ENCODE measurements at regions not wholly inside any gene's neighbourhood (a gene's known extent, or its start where the extent isn't known, plus 50 kb on each side); places are given as distances from the start of the nearest gene placed in this dataset.

DNA sequence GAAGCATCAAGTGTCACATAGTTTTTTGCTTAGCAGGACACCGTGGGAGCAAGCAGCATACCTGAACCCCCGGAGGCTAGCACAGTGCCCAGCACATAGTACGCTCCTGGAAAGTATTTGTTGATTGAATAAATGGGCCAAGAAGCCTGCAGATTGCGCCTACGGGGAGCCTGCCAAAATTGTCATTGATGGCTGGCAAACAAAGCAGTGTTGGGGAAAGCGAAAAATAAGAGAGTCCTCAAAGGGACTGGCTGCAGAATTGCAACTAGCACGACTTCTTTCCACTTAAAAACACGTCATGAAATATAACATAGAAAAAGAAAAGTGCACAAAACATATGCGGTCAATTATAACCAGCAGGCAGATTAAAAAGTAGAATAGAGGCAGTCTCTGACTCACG is 125.2 kb upstream of the GALNT2 start:
- Histone ChIP-seq H2BK120ac (replicated peaks; ENCODE audit: low read depth, low read length) (no peak overlapping the region), H4K91ac (replicated peaks; ENCODE audit: insufficient read length, low read length) (no peak overlapping the region), H3K9me3 (ENCODE audit: insufficient read depth in 2 of 2, low read depth in 1 of 2, low read length in 1 of 2) (no peaks in the 10 kb centered on the region), H3K9ac (replicated peaks in 1 of 4; ENCODE audit: extremely low read depth in 1 of 4, low read depth in 3 of 4, low read length in 3 of 4) (no peak overlapping the region), H3K36me3 (ENCODE audit: control insufficient read depth in 2 of 4, insufficient read depth in 4 of 4, low read length in 3 of 4) (no peaks in the 10 kb centered on the region), H2BK15ac (ENCODE audit: low read length) (no peak overlapping the region), H3K79me1 (ENCODE audit: low read depth, low read length) (no peaks in the 10 kb centered on the region), H2AK5ac (ENCODE audit: low read depth, low read length) (no peak overlapping the region), H4K20me1 (replicated peaks in 1 of 2; ENCODE audit: control insufficient read depth in 1 of 2, insufficient read depth in 2 of 2, low read length in 2 of 2) (no peaks in the 10 kb centered on the region), H3K27me3 (replicated peaks in 1 of 4; ENCODE audit: control insufficient read depth in 3 of 4, extremely low read depth in 1 of 4, insufficient read depth in 3 of 4, low read length in 3 of 4) (no peaks in the 10 kb centered on the region; a peak in 1 of 7 replicates), H3K4ac (replicated peaks; ENCODE audit: insufficient read length, low read depth, low read length) (no peak overlapping the region), H2BK5ac (ENCODE audit: low read depth, low read length) (no peak overlapping the region), H4K5ac (ENCODE audit: insufficient read length, low read depth, low read length) (no peak overlapping the region), H3K4me3 (ENCODE audit: extremely low read depth in 1 of 4, insufficient read depth in 2 of 4, low read depth in 3 of 4, low read length in 4 of 4) (no peak overlapping the region), H2BK12ac (ENCODE audit: low read depth, low read length) (no peak overlapping the region), H3K79me2 (ENCODE audit: control insufficient read depth in 1 of 2, insufficient read depth in 2 of 2, low read length in 2 of 2) (no peaks in the 10 kb centered on the region), H3K4me2 (ENCODE audit: insufficient read depth in 1 of 2, low read depth in 2 of 2, low read length in 2 of 2) (no peak overlapping the region), H4K8ac (ENCODE audit: extremely low read depth, insufficient read depth, low read length) (no peak overlapping the region; the same call in 1 of the 2 replicates), H3K56ac (replicated peaks; ENCODE audit: insufficient read length, low read depth, low read length) (no peak overlapping the region), H3K27ac (ENCODE audit: low read depth, low read length) (no peak overlapping the region), H2AFZ (ENCODE audit: low read length) (no peak overlapping the region), H2BK20ac (ENCODE audit: low read length) (no peak overlapping the region), H3K18ac (ENCODE audit: extremely low read depth, low read length) (no peak overlapping the region), H3K14ac (ENCODE audit: insufficient read length) (no peak overlapping the region), H3K23me2 (ENCODE audit: low read depth, low read length) (no peaks in the 10 kb centered on the region; the same call in 1 of the 2 replicates), H3K4me1 (replicated peaks in 1 of 4; ENCODE audit: control insufficient read depth in 3 of 4, insufficient read depth in 4 of 4, low read length in 3 of 4) (no peaks in the 10 kb centered on the region), H3K23ac (ENCODE audit: insufficient read length) (no peak overlapping the region)
- POLR2A ChIA-PET (ENCODE audit: partially characterized antibody) = no interaction called here
- DNase-seq (ENCODE audit: low read depth in 1 of 2, low spot score in 2 of 2) = no peak
- no peak for FAIRE-seq
- TF ChIP-seq SP4 (IDR thresholded peaks at IDR 0.05; ENCODE audit: low read length) (no peak), CHD1 (IDR thresholded peaks at IDR 0.05; ENCODE audit: low read depth, low read length) (no peak), BRCA1 (IDR thresholded peaks at IDR 0.05; ENCODE audit: low read depth, low read length) (no peak), BACH1 (IDR thresholded peaks at IDR 0.05; ENCODE audit: low read length) (no peak), SIN3A (conservative IDR thresholded peaks at IDR 0.05 in 1 of 2, IDR thresholded peaks at IDR 0.05 in 1 of 2; ENCODE audit: low read depth in 1 of 2, low read length in 2 of 2) (no peak), JUN (IDR thresholded peaks at IDR 0.05; ENCODE audit: low read depth, low read length) (no peak), ZNF274 (IDR thresholded peaks at IDR 0.05; ENCODE audit: borderline replicate concordance, extremely low read depth, low read length) (no peak), RNF2 (IDR thresholded peaks at IDR 0.05; ENCODE audit: borderline replicate concordance, low read depth, low read length, missing control alignments, poor library complexity, severe bottlenecking) (no peak), SP1 (IDR thresholded peaks at IDR 0.05; ENCODE audit: low read depth, low read length) (no peak), CBX5 (IDR thresholded peaks at IDR 0.05; ENCODE audit: low read depth, low read length) (no peak)
- CTCF ChIA-PET (ENCODE audit: partially characterized antibody) = no interaction called here
- WGBS, 2 experiments (ENCODE audit: extremely low coverage in 1 of 2, insufficient coverage in 1 of 2, insufficient read length in 1 of 2, insufficient replicate concordance in 2 of 2, low coverage in 1 of 2, low lambda C conversion rate in 2 of 2, missing lambda C conversion rate in 1 of 2) = 87% methylated on average over 10 of the region's 10 CpGs; no CpG with 5 or more reads in 1 of the 2 experiments
